CD4-positive, alpha-beta T cell treated with Interleukin-21 for 1 hour (primary cell): ENCODE measurements at regions not wholly inside any gene's neighbourhood (a gene's known extent, or its start where the extent isn't known, plus 50 kb on each side); places are given as distances from the start of the nearest gene placed in this dataset.
"Not testable (repeated sequence)": the region's sequence is repeated elsewhere in the genome, so short reads cannot be mapped to it uniquely, and the experiment has no call there.

Experiments used
- DNase-seq: peaks from one replicate; pipeline ENCODE4 v3.0.0-alpha.2; 2020

- not testable (repeated sequence) for DNase-seq
Measured at GRCh38 chr10:83786701-83787100, 352.6 kb upstream of the GHITM start.

- no peak for DNase-seq
Measured at GRCh38 chr10:83801983-83802382, 337.3 kb upstream of the GHITM start.

- no peak for DNase-seq
Measured at GRCh38 chr10:83806717-83807116, 332.6 kb upstream of the GHITM start.

GRCh38 chr10:83809001-83809400 lies 330.3 kb upstream of the GHITM start:
- DNase-seq, result no peak

GRCh38 chr10:83816942-83817341 lies 322.4 kb upstream of the GHITM start:
- no peak for DNase-seq

GRCh38 chr10:83817797-83818196 lies 321.5 kb upstream of the GHITM start:
- DNase-seq, result no peak

GRCh38 chr10:83819609-83820008 lies 319.7 kb upstream of the GHITM start:
- DNase-seq, result no peak

- no peak for DNase-seq
Measured at GRCh38 chr10:83820033-83820432, 319.3 kb upstream of the GHITM start.

GRCh38 chr10:83824099-83824498 lies 315.2 kb upstream of the GHITM start:
- no peak for DNase-seq

GRCh38 chr10:83834096-83834495 lies 305.2 kb upstream of the GHITM start:
- DNase-seq, result no peak

- DNase-seq, result no peak
Measured at GRCh38 chr10:83835945-83836745, 303.2 kb upstream of the GHITM start.

GRCh38 chr10:83848677-83849076 lies 290.6 kb upstream of the GHITM start:
- no peak for DNase-seq

- no peak for DNase-seq
Measured at GRCh38 chr10:83849150-83849549, 290.2 kb upstream of the GHITM start.

GRCh38 chr10:83852146-83852545 lies 287.2 kb upstream of the GHITM start:
- DNase-seq, result no peak

- DNase-seq, result no peak
Measured at GRCh38 chr10:83862723-83863122, 276.6 kb upstream of the GHITM start.

GRCh38 chr10:83863283-83863966 lies 275.9 kb upstream of the GHITM start:
- DNase-seq, result no peak

GRCh38 chr10:83869898-83870297 lies 269.4 kb upstream of the GHITM start:
- DNase-seq, result no peak

GRCh38 chr10:83871187-83872081 lies 267.9 kb upstream of the GHITM start:
- DNase-seq, result peak; percentile 55

- no peak for DNase-seq
Measured at GRCh38 chr10:83880252-83880791, 259.0 kb upstream of the GHITM start.

- DNase-seq, result no peak
Measured at GRCh38 chr10:83881661-83882060, 257.6 kb upstream of the GHITM start.

GRCh38 chr10:83886871-83887270 lies 252.4 kb upstream of the GHITM start:
- DNase-seq, result no peak

- DNase-seq, result no peak
Measured at GRCh38 chr10:83892737-83893136, 246.6 kb upstream of the GHITM start.

- DNase-seq, result no peak
Measured at GRCh38 chr10:83896219-83896618, 243.1 kb upstream of the GHITM start.
